HEK293 (cell line): ENCODE measurements at regions not wholly inside any gene's neighbourhood (a gene's known extent, or its start where the extent isn't known, plus 50 kb on each side); places are given as distances from the start of the nearest gene placed in this dataset.

Source experiments
- CTCF ChIA-PET: fragments of 350-600 bp; formaldehyde crosslinking; extraction: SDS; loops from one replicate; lab custom pipeline; 2021; ENCODE audit warnings: antibody characterized with exemption; lab: Yijun Ruan, JAX
- POLR2A ChIA-PET: fragments of 300-600 bp; formaldehyde crosslinking; extraction: SDS; loops from one replicate; lab custom pipeline; 2020; ENCODE audit warnings: antibody characterized with exemption, inconsistent platforms; lab: Yijun Ruan, JAX
- H3K27ac ChIP-seq: fragments of 200-500 bp; sonication (Bioruptor generic); 2 replicates; pipeline ENCODE4 v1.5.1; 2014; ENCODE audit warnings: low read depth, low read length, control low read depth, inconsistent platforms; ENCODE audit errors: extremely low read depth
- H3K36me3 ChIP-seq, 2 experiments: fragments of 200-500 bp in 1 of 2; sonication (Bioruptor generic) in 1 of 2; 1 replicate in 1 of 2; 2 replicates in 1 of 2; pipeline ENCODE4 v1.5.1; 2014 to 2017; ENCODE audit warnings: inconsistent platforms in 2 of 2, low read length in 2 of 2; ENCODE audit not compliant: control insufficient read depth in 2 of 2, insufficient read depth in 1 of 2
- H3K4me1 ChIP-seq: fragments of 200-500 bp; sonication (Bioruptor generic); 2 replicates; pipeline ENCODE4 v1.5.1; 2014; ENCODE audit warnings: mild to moderate bottlenecking, low read length, inconsistent platforms; ENCODE audit not compliant: control insufficient read depth, insufficient read depth
- H3K4me3 ChIP-seq: 2 replicates; pipeline ENCODE4 v1.5.1; 2011; ENCODE audit warnings: low read depth, mild to moderate bottlenecking, control low read depth, low read length, moderate library complexity
- H3K9me3 ChIP-seq: fragments of 200-500 bp; sonication (Bioruptor generic); 2 replicates; pipeline ENCODE4 v1.5.1; 2014; ENCODE audit warnings: low read depth, low read length, inconsistent platforms; ENCODE audit not compliant: control insufficient read depth, insufficient read depth
- AEBP2 ChIP-seq: fragments of 450-650 bp; formaldehyde crosslinking; IDR thresholded peaks from 2 replicates; pipeline ENCODE4 v1.5.1; 2016; ENCODE audit warnings: missing biosample characterization, missing genetic modification characterization, borderline replicate concordance
- GLI2 ChIP-seq: fragments of 450-650 bp; formaldehyde crosslinking; IDR thresholded peaks from 2 replicates; pipeline ENCODE4; 2017; ENCODE audit warnings: missing biosample characterization, missing genetic modification characterization, low read depth, borderline replicate concordance
- KLF17 ChIP-seq: fragments of 450-650 bp; formaldehyde crosslinking; IDR thresholded peaks from 2 replicates; pipeline ENCODE4 v1.5.1; 2016; ENCODE audit warnings: missing biosample characterization, missing genetic modification characterization
- SETDB1 ChIP-seq: IDR thresholded peaks from one replicate; pipeline ENCODE4 v1.6.1; 2017; ENCODE audit warnings: mild to moderate bottlenecking, low read length, moderate library complexity, mixed read lengths; ENCODE audit not compliant: insufficient read length
- SP2 ChIP-seq: fragments of 450-650 bp; formaldehyde crosslinking; IDR thresholded peaks from 2 replicates; pipeline ENCODE4 v1.5.1; 2016; ENCODE audit warnings: missing biosample characterization, missing genetic modification characterization
- TCF7L2 ChIP-seq: IDR thresholded peaks from 2 replicates; pipeline ENCODE4 v1.6.1; 2011; ENCODE audit warnings: low read depth, mild to moderate bottlenecking, inconsistent platforms, low read length, moderate library complexity, borderline replicate concordance
- YY1 ChIP-seq: fragments of 450-650 bp; formaldehyde crosslinking; IDR thresholded peaks from 2 replicates; pipeline ENCODE4 v1.5.1; 2018; ENCODE audit warnings: missing biosample characterization, missing genetic modification characterization
- YY2 ChIP-seq: fragments of 450-650 bp; formaldehyde crosslinking; IDR thresholded peaks from 2 replicates; pipeline ENCODE4 v1.5.1; 2016; ENCODE audit warnings: missing biosample characterization, missing genetic modification characterization
- ZBTB1 ChIP-seq: fragments of 450-650 bp; formaldehyde crosslinking; IDR thresholded peaks from 2 replicates; pipeline ENCODE4 v1.5.1; 2016; ENCODE audit warnings: missing biosample characterization, missing genetic modification characterization
- ZEB2 ChIP-seq: fragments of 450-650 bp; formaldehyde crosslinking; IDR thresholded peaks from 2 replicates; pipeline ENCODE4 v1.5.1; 2016; ENCODE audit warnings: missing biosample characterization, missing genetic modification characterization
- ZFHX2 ChIP-seq: fragments of 450-650 bp; formaldehyde crosslinking; conservative IDR thresholded peaks from 2 replicates; pipeline ENCODE4 v1.5.1; 2016; ENCODE audit warnings: missing biosample characterization, missing genetic modification characterization
- ZFP41 ChIP-seq: fragments of 450-650 bp; formaldehyde crosslinking; IDR thresholded peaks from 2 replicates; pipeline ENCODE4 v1.5.1; 2016; ENCODE audit warnings: missing biosample characterization, missing genetic modification characterization, borderline replicate concordance
- ZNF121 ChIP-seq: fragments of 450-650 bp; formaldehyde crosslinking; IDR thresholded peaks from 2 replicates; pipeline ENCODE4 v1.5.1; 2016; ENCODE audit warnings: missing biosample characterization, missing genetic modification characterization
- ZNF146 ChIP-seq: fragments of 450-650 bp; formaldehyde crosslinking; IDR thresholded peaks from 2 replicates; pipeline ENCODE4 v1.5.1; 2016; ENCODE audit warnings: missing biosample characterization, missing genetic modification characterization
- ZNF19 ChIP-seq: fragments of 450-650 bp; formaldehyde crosslinking; IDR thresholded peaks from 2 replicates; pipeline ENCODE4; 2016; ENCODE audit warnings: missing biosample characterization, missing genetic modification characterization, low read depth
- ZNF214 ChIP-seq: fragments of 450-650 bp; formaldehyde crosslinking; IDR thresholded peaks from 2 replicates; pipeline ENCODE4 v1.5.1; 2017; ENCODE audit warnings: missing biosample characterization, mild to moderate bottlenecking, missing genetic modification characterization, borderline replicate concordance
- ZNF223 ChIP-seq: fragments of 450-650 bp; formaldehyde crosslinking; IDR thresholded peaks from 2 replicates; pipeline ENCODE4 v1.5.1; 2016; ENCODE audit warnings: missing biosample characterization, missing genetic modification characterization
- ZNF37A ChIP-seq: fragments of 450-650 bp; IDR thresholded peaks from 2 replicates; pipeline ENCODE4 v1.5.1; 2018; ENCODE audit warnings: missing biosample characterization, missing genetic modification characterization
- ZNF423 ChIP-seq: fragments of 450-650 bp; formaldehyde crosslinking; IDR thresholded peaks from 2 replicates; pipeline ENCODE4 v1.5.1; 2016; ENCODE audit warnings: missing biosample characterization, missing genetic modification characterization
- ZNF548 ChIP-seq: fragments of 450-650 bp; formaldehyde crosslinking; IDR thresholded peaks from 2 replicates; pipeline ENCODE4 v1.5.1; 2016; ENCODE audit warnings: missing biosample characterization, missing genetic modification characterization
- ZNF610 ChIP-seq: fragments of 450-650 bp; formaldehyde crosslinking; IDR thresholded peaks from 2 replicates; pipeline ENCODE4 v1.5.1; 2016; ENCODE audit warnings: missing biosample characterization, missing genetic modification characterization, borderline replicate concordance
- ZNF624 ChIP-seq: fragments of 450-650 bp; formaldehyde crosslinking; IDR thresholded peaks from 2 replicates; pipeline ENCODE4 v1.5.1; 2017; ENCODE audit warnings: missing biosample characterization, missing genetic modification characterization
- ZNF629 ChIP-seq: fragments of 450-650 bp; formaldehyde crosslinking; IDR thresholded peaks from 2 replicates; pipeline ENCODE4 v1.5.1; 2017; ENCODE audit warnings: missing biosample characterization, missing genetic modification characterization
- ZNF654 ChIP-seq: fragments of 450-650 bp; formaldehyde crosslinking; IDR thresholded peaks from 2 replicates; pipeline ENCODE4 v1.5.1; 2016; ENCODE audit warnings: low read depth, missing biosample characterization, missing genetic modification characterization
- ZNF670 ChIP-seq: fragments of 450-650 bp; formaldehyde crosslinking; IDR thresholded peaks from 2 replicates; pipeline ENCODE4 v1.5.1; 2016; ENCODE audit warnings: missing biosample characterization, missing genetic modification characterization, low read depth
- ZNF677 ChIP-seq: fragments of 450-650 bp; IDR thresholded peaks from 2 replicates; pipeline ENCODE4 v1.5.0; 2018; ENCODE audit warnings: missing biosample characterization, mild to moderate bottlenecking, missing genetic modification characterization, moderate library complexity
- ZNF76 ChIP-seq: fragments of 450-650 bp; formaldehyde crosslinking; IDR thresholded peaks from 2 replicates; pipeline ENCODE4; 2016; ENCODE audit warnings: low read depth, missing biosample characterization, missing genetic modification characterization, borderline replicate concordance

- Histone ChIP-seq H3K27ac (no peak overlapping the region), H3K36me3 (no peaks in the 10 kb centered on the region), H3K9me3 (no peaks in the 10 kb centered on the region), H3K4me3 (no peak overlapping the region), H3K4me1 (no peaks in the 10 kb centered on the region)
- CTCF ChIA-PET = no interaction called here
- POLR2A ChIA-PET = no interaction called here
- TF ChIP-seq SP2 (tag by site-specific recombination) (no peak), YY2 (tag by site-specific recombination) (no peak), ZNF19 (tag by site-specific recombination) (no peak), ZNF670 (tag by site-specific recombination) (no peak), ZBTB1 (no peak), ZFP41 (tag by site-specific recombination) (no peak), SETDB1 (no peak), TCF7L2 (no peak), ZNF223 (no peak), ZNF146 (tag by site-specific recombination) (no peak)
These were observed 509.1 kb downstream of the TUSC7 start for GRCh38 chr3:117218641-117219048.

- Histone ChIP-seq H3K9me3 (no peaks in the 10 kb centered on the region), H3K4me3 (no peak overlapping the region), H3K27ac (no peak overlapping the region), H3K4me1 (no peaks in the 10 kb centered on the region), H3K36me3 (no peaks in the 10 kb centered on the region)
- TF ChIP-seq ZNF423 (tag by site-specific recombination) (no peak), SETDB1 (no peak), ZFHX2 (tag by site-specific recombination) (no peak), ZNF548 (tag by site-specific recombination) (no peak), ZNF610 (no peak), YY2 (tag by site-specific recombination) (no peak), AEBP2 (tag by site-specific recombination) (no peak), KLF17 (tag by site-specific recombination) (no peak)
- POLR2A ChIA-PET = no interaction called here
- CTCF ChIA-PET = no interaction called here
These were observed 509.7 kb downstream of the TUSC7 start for GRCh38 chr3:117219296-117219695.

- Histone ChIP-seq H3K36me3 (no peaks in the 10 kb centered on the region), H3K4me1 (no peaks in the 10 kb centered on the region), H3K9me3 (no peaks in the 10 kb centered on the region), H3K4me3 (no peak overlapping the region)
- ChIA-PET POLR2A (no interaction called here), CTCF (interaction anchor here (0.6 kb wide), 1 partner anchor 173 kb away, joined by 4 read pairs; no protein-coding TSS in a partner anchor)
- TF ChIP-seq ZNF677 (tag by site-specific recombination) (no peak), SP2 (tag by site-specific recombination) (no peak), ZEB2 (no peak), ZNF214 (tag by site-specific recombination) (no peak), YY1 (no peak), ZNF629 (tag by site-specific recombination) (no peak), ZNF654 (tag by site-specific recombination) (no peak), ZNF37A (tag by site-specific recombination) (no peak), ZNF121 (tag by site-specific recombination) (no peak), GLI2 (tag by site-specific recombination) (no peak), ZNF76 (tag by site-specific recombination) (no peak), ZNF624 (tag by site-specific recombination) (no peak)
- TF ChIP-seq, all 188 proteins: peak for 0
- no peak overlapping the region for H3K27ac ChIP-seq
These were observed 517.4 kb downstream of the TUSC7 start for GRCh38 chr3:117226932-117227331.
